ENCODE measurements at regions not wholly inside any gene's neighbourhood (a gene's known extent, or its start where the extent isn't known, plus 50 kb on each side); places are given as distances from the start of the nearest gene placed in this dataset.

DNA sequence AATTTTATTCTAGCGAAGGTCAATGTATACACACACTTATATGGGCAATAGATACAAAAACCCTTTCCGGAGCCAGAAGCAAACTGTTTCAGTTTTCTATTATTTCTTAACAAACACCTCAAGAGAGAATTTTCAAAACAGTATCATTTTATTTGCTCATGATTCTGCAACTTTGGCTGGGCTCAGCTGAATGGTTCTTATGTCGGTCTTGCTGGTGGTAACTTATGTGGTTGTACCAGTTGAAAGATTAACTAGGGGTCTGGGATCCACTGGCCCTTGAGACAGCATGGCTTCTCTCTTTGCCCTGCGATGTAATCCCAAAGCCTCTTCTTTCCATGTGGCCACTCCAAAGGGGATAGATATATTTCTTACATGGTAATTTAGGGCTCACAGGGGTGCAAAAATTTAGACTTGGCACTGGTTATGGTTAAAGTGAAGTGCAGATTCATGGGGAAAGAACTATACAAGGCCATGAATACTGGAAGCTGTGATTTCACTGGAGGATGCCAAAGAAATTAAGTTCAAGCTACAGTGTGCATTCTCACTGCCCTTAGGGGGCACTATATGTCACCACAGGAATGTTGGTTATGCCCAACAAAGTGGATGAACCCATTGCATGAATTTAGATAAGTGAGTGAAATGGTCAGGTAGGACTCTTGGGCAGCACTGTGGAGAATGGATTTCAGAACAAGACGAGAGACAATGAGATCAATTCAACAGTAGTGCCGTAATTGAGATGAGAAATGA is 94.3 kb upstream of the NAV3 start:
- ATAC-seq (no peak), DNase-seq (no peak)
- TF ChIP-seq, protein P1, sequence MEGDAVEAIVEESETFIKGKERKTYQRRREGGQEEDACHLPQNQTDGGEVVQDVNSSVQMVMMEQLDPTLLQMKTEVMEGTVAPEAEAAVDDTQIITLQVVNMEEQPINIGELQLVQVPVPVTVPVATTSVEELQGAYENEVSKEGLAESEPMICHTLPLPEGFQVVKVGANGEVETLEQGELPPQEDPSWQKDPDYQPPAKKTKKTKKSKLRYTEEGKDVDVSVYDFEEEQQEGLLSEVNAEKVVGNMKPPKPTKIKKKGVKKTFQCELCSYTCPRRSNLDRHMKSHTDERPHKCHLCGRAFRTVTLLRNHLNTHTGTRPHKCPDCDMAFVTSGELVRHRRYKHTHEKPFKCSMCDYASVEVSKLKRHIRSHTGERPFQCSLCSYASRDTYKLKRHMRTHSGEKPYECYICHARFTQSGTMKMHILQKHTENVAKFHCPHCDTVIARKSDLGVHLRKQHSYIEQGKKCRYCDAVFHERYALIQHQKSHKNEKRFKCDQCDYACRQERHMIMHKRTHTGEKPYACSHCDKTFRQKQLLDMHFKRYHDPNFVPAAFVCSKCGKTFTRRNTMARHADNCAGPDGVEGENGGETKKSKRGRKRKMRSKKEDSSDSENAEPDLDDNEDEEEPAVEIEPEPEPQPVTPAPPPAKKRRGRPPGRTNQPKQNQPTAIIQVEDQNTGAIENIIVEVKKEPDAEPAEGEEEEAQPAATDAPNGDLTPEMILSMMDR (IDR thresholded peaks at IDR 0.05): no peak
- no peaks in the 10 kb centered on the region for H3K36me3 ChIP-seq
- H3K27me3 ChIP-seq (ENCODE audit: low read depth): no peaks in the 10 kb centered on the region
- peaks cover 10% of the 10 kb centered on the region for H3K9me3 ChIP-seq
- no peak overlapping the region for H3K4me3 ChIP-seq
- H3K27ac ChIP-seq: no peak overlapping the region
- intact Hi-C loops (cut with DNase I): no loop called here
- no peaks in the 10 kb centered on the region for H3K4me1 ChIP-seq

DNA sequence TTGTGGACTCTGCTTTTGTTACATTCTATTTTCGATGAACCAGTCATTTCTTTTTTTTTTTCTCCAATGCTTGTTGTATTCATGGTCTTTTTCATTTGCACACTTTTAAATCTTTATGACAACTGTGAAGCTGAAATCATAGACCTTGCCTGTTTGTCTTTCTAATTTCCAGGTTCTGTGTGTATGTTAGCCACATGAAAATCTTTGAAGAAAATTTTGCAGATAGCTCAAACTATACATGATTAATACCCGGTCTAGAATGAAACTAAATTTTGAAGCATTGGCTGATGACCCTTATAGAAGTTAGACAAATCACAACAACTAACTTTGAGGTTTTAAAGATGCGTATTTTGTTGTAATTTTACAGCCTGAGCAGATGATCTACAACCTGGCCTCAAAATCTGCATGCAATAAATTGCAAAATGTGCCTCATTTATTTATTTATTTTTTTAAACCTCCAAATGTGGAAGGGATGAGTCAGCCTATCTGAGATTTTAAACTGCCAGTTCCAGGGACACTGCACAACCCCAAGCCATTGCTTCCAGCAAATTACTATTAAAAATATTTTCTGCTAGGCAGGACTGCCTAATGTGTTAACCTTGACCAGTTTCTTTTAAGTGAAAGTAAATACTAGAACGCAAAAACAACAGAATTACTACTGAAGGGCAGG is 96.3 kb upstream of the NAV3 start:
- no peak for DNase-seq
- H3K27me3 ChIP-seq (ENCODE audit: low read depth): no peaks in the 10 kb centered on the region

DNA sequence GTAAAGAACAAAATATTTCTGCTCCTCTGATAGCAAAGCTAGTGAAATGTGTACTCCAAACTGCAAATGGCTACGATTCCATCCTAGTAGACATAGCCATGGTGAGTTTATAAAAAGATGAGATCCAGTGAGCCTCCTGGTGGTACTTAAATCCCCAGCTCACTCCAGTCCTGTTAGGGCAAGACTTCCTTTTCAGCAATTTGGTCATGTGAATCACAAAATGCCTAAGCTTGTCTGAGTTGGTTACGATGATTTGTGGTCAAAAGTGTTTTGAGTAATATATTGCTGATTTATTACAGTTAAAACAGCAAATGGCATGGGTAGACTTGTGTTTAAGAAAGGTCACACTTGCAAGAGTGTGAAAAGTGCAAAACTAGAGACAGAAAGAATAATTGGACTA is 102.7 kb upstream of the NAV3 start:
- Histone ChIP-seq H3K9me3 (no peaks in the 10 kb centered on the region), H3K4me3 (no peak overlapping the region), H3K27ac (no peak overlapping the region), H3K27me3 (ENCODE audit: low read depth) (no peaks in the 10 kb centered on the region), H3K4me1 (no peaks in the 10 kb centered on the region), H3K36me3 (no peaks in the 10 kb centered on the region)
- no peak for DNase-seq
- TF ChIP-seq, protein P1 (IDR thresholded peaks at IDR 0.05): no peak
- intact Hi-C loops (cut with DNase I): loop anchor here (10.0 kb wide), 1 partner anchor 197 kb away; no protein-coding TSS in a partner anchor
- ATAC-seq: no peak

More for the DNA sequence above, 96.3 kb upstream of the NAV3 start:
- Histone ChIP-seq H3K27ac (no peak overlapping the region), H3K9me3 (peaks cover 10% of the 10 kb centered on the region), H3K36me3 (no peaks in the 10 kb centered on the region), H3K4me1 (no peaks in the 10 kb centered on the region), H3K4me3 (no peak overlapping the region)
- intact Hi-C loops (cut with DNase I): no loop called here
- ATAC-seq: no peak
- TF ChIP-seq, protein P1 (IDR thresholded peaks at IDR 0.05): no peak

DNA sequence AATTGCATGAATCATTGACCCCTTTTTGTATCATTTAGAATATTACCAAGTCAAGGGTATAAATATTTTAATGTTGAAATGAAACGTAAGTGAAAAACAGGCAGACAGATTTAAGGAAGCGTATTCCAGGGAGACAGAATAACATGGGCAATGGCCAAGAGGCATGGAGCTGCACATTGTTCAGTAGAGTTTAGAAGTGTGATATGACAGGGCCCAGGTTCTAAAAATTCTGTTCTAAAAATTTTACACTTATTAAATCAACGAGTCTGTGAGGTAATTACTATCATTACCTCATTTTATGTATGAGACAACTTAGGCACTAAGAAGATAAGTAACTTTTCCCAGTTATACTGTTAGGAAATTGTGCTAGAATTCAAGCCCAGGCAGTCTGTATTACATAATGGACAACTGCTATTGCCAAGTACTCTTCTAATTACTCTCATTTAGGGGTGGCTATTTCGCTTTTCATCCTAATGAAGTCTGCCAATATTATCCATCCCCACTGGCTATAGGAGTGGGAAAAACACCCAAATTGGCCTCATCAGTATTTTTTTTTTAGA is 103.2 kb upstream of the NAV3 start:
- H3K4me1 ChIP-seq: no peaks in the 10 kb centered on the region
- no peak overlapping the region for H3K27ac ChIP-seq
- H3K4me3 ChIP-seq: no peak overlapping the region
- no peaks in the 10 kb centered on the region for H3K36me3 ChIP-seq
- ATAC-seq (no peak), DNase-seq (no peak)
- intact Hi-C loops (cut with DNase I): loop anchor here (10.0 kb wide), 1 partner anchor 197 kb away; no protein-coding TSS in a partner anchor
- H3K27me3 ChIP-seq (ENCODE audit: low read depth): no peaks in the 10 kb centered on the region
- H3K9me3 ChIP-seq: no peaks in the 10 kb centered on the region
- TF ChIP-seq, protein P1 (IDR thresholded peaks at IDR 0.05): no peak

DNA sequence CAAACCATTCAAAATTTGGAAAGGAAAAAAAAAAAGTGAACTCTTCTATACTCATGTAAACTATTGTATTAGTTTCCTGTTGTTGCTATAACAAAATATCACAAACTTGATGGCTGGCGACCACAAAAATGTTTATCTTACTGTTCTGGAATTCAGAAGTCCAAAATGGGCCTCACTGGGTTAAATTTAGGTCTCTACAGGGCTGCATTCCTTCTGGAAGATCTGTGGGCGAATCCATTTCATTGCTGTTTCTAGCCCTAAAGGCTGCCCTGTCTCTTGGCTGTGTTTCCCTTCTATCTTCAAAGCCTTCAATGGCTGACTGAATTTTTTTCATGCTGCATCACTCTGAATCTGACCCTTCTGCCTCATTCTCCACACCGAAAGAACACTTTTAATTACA is 105.1 kb upstream of the NAV3 start:
- no peaks in the 10 kb centered on the region for H3K4me1 ChIP-seq
- no peak overlapping the region for H3K4me3 ChIP-seq
- H3K27ac ChIP-seq: no peak overlapping the region
- H3K36me3 ChIP-seq: no peaks in the 10 kb centered on the region
- no peak for ATAC-seq
- TF ChIP-seq, protein P1 (IDR thresholded peaks at IDR 0.05): no peak
- H3K9me3 ChIP-seq: no peaks in the 10 kb centered on the region
- DNase-seq: no peak
- intact Hi-C loops (cut with DNase I): loop anchor here (10.0 kb wide), 1 partner anchor 199 kb away; no protein-coding TSS in a partner anchor
- H3K27me3 ChIP-seq (ENCODE audit: low read depth): no peaks in the 10 kb centered on the region

Data from lower lobe of right lung (tissue), 2 donors.